ENCODE measurements at regions not wholly inside any gene's neighbourhood (a gene's known extent, or its start where the extent isn't known, plus 50 kb on each side); places are given as distances from the start of the nearest gene placed in this dataset.

GRCh38 chr19:8893419-8893818 lies 61.2 kb downstream of the MBD3L1 start:
- TF ChIP-seq CTCF (conservative IDR thresholded peaks at IDR 0.05) (no peak), EZH2 (IDR thresholded peaks at IDR 0.05; ENCODE audit: low read depth) (no peak)
- H4K20me1 ChIP-seq (ENCODE audit: insufficient read depth), result no peaks in the 10 kb centered on the region
- no peaks in the 10 kb centered on the region for H3K9me3 ChIP-seq (ENCODE audit: insufficient read depth, low read depth)
- H3K4me1 ChIP-seq (replicated peaks; ENCODE audit: insufficient read depth), result no peaks in the 10 kb centered on the region
- no peak overlapping the region for H3K4me3 ChIP-seq
- no peaks in the 10 kb centered on the region for H3K79me2 ChIP-seq (ENCODE audit: low read depth)
- intact Hi-C loops (cut with micrococcal nuclease; ENCODE audit: unreplicated experiment), result no loop called here
- BruUV-seq (replicated peaks), result no TSS peak
- no peaks in the 10 kb centered on the region for H3K36me3 ChIP-seq (ENCODE audit: low read depth)
- CTCF ChIA-PET, result no interaction called here
- no peak overlapping the region for H3K4me2 ChIP-seq
- no peak overlapping the region for H2AFZ ChIP-seq
- no peak overlapping the region for H3K27ac ChIP-seq
- no peaks in the 10 kb centered on the region for H3K9me2 ChIP-seq (ENCODE audit: insufficient read depth)
- H3K27me3 ChIP-seq (ENCODE audit: insufficient read depth, low read depth), result no peaks in the 10 kb centered on the region
- DNase-seq, result no peak
- H3F3A ChIP-seq (ENCODE audit: insufficient read depth, low read depth), result no peaks in the 10 kb centered on the region
- POLR2A ChIA-PET (ENCODE audit: unreplicated experiment), result no interaction called here

DNA sequence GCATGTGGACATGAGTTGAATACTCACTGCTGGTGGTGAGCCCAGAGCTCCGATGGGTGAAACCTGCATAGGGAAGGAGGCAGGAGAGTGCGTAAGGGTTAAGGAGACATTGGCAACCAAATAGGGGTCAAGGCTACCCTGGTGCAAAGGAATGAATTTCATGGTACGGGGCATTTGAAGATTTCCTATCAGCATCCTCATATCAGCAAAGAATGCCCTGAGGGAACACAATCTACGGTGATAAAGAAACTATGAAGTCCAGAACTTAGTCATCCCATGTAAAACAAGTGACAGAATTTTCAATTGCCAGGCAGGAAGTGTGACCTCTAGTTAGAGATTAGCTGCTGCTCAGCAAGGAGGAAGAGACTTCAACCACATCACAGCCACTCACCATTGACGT lies 64.9 kb downstream of the MBD3L1 start:
- H3K27ac ChIP-seq, result no peak overlapping the region
- H3K27me3 ChIP-seq (ENCODE audit: insufficient read depth, low read depth), result no peaks in the 10 kb centered on the region
- no peaks in the 10 kb centered on the region for H3K9me3 ChIP-seq (ENCODE audit: insufficient read depth, low read depth)
- intact Hi-C loops (cut with micrococcal nuclease; ENCODE audit: unreplicated experiment), result no loop called here
- no peaks in the 10 kb centered on the region for H3F3A ChIP-seq (ENCODE audit: insufficient read depth, low read depth)
- H3K4me2 ChIP-seq, result no peak overlapping the region
- no peaks in the 10 kb centered on the region for H3K9me2 ChIP-seq (ENCODE audit: insufficient read depth)
- no peaks in the 10 kb centered on the region for H3K4me1 ChIP-seq (replicated peaks; ENCODE audit: insufficient read depth)
- DNase-seq, result no peak
- TF ChIP-seq CTCF (conservative IDR thresholded peaks at IDR 0.05) (no peak), EZH2 (IDR thresholded peaks at IDR 0.05; ENCODE audit: low read depth) (no peak)
- H4K20me1 ChIP-seq (ENCODE audit: insufficient read depth), result no peaks in the 10 kb centered on the region
- no TSS peak for BruUV-seq (replicated peaks)
- no peaks in the 10 kb centered on the region for H3K79me2 ChIP-seq (ENCODE audit: low read depth)
- CTCF ChIA-PET, result no interaction called here
- H2AFZ ChIP-seq, result no peak overlapping the region
- 0 out of 2 replicates have a peak, but pooled peaks cover 4% of the 10 kb centered on the region for H3K36me3 ChIP-seq (ENCODE audit: low read depth)
- H3K4me3 ChIP-seq, result no peak overlapping the region
- POLR2A ChIA-PET (ENCODE audit: unreplicated experiment), result no interaction called here

DNA sequence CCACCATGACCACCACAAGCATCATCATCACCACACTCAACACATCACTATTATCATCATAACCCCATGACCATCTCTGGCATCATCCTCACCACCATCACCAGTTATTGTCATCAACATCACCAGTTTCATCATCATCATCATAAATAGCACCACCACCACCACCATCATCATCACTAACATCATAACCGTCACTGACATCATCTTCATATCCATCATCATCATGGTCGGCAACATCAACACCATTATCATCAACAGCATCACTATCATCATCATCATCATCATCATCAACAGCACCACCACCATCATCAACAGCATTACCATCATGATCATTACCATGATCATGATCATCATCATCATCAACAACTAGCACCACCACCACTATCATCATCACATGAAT lies 67.2 kb downstream of the MBD3L1 start:
- Histone ChIP-seq H4K20me1 (ENCODE audit: insufficient read depth) (no peaks in the 10 kb centered on the region), H3K36me3 (ENCODE audit: low read depth) (0 out of 2 replicates have a peak, but pooled peaks cover 4% of the 10 kb centered on the region), H3F3A (ENCODE audit: insufficient read depth, low read depth) (no peaks in the 10 kb centered on the region), H3K27me3 (ENCODE audit: insufficient read depth, low read depth) (no peaks in the 10 kb centered on the region), H3K27ac (no peak overlapping the region), H3K79me2 (ENCODE audit: low read depth) (no peaks in the 10 kb centered on the region), H3K4me1 (replicated peaks; ENCODE audit: insufficient read depth) (no peaks in the 10 kb centered on the region), H3K9me3 (ENCODE audit: insufficient read depth, low read depth) (no peaks in the 10 kb centered on the region), H3K9me2 (ENCODE audit: insufficient read depth) (no peaks in the 10 kb centered on the region), H3K4me3 (no peak overlapping the region), H2AFZ (no peak overlapping the region), H3K4me2 (no peak overlapping the region)
- BruUV-seq (replicated peaks), result no TSS peak
- intact Hi-C loops (cut with micrococcal nuclease; ENCODE audit: unreplicated experiment), result no loop called here
- TF ChIP-seq EZH2 (IDR thresholded peaks at IDR 0.05; ENCODE audit: low read depth) (no peak), CTCF (conservative IDR thresholded peaks at IDR 0.05) (no peak)
- POLR2A ChIA-PET (ENCODE audit: unreplicated experiment), result no interaction called here
- CTCF ChIA-PET, result no interaction called here
- DNase-seq, result no peak
